ENCODE measurements at regions not wholly inside any gene's neighbourhood (a gene's known extent, or its start where the extent isn't known, plus 50 kb on each side); places are given as distances from the start of the nearest gene placed in this dataset.

DNA sequence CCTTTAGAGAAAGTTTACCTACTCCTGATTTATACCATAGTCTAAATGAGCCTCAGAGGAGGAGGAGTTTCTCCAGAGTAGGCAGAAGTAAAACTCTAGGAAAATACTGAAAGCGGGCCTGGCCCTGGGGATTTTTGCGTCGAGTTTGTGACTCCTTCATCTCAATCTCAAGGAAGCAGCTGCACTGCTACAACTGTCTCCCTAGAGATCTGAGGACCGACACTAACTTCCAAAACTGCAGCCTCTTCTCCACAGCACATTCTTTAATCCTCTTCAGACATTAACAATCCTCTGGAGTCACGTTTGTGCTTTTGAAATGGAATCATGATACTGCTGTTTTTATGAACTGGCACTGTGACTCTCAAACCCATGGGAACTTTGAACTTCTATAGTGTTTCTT is 281.4 kb downstream of the KCNS3 start:
- no peak overlapping the region for H3K4ac ChIP-seq (ENCODE audit: low read depth, low read length)
- H2BK12ac ChIP-seq (ENCODE audit: insufficient read length, low read depth, low read length) = no peak overlapping the region
- H3K23me2 ChIP-seq (ENCODE audit: insufficient read length, low read depth, low read length, poor library complexity, severe bottlenecking) = no peaks in the 10 kb centered on the region
- no peak overlapping the region for H2AK5ac ChIP-seq (ENCODE audit: insufficient read length, low read length)
- no peaks in the 10 kb centered on the region for H3K27me3 ChIP-seq (ENCODE audit: insufficient read depth, low read length)
- H3K36me3 Mint-ChIP-seq (ENCODE audit: insufficient read depth in 1 of 3, low read depth in 3 of 3) = no peaks in the 10 kb centered on the region; a peak in 1 of 7 replicates
- H2BK120ac ChIP-seq (ENCODE audit: low read depth, low read length, poor library complexity, severe bottlenecking) = no peak overlapping the region
- H2BK5ac ChIP-seq (ENCODE audit: insufficient read length, low read length) = no peak overlapping the region
- H3K4me1 Mint-ChIP-seq = no peaks in the 10 kb centered on the region
- H3K9ac ChIP-seq (ENCODE audit: extremely low read depth, insufficient read length, low read length) = no peak overlapping the region
- DNase-seq = no peak
- H3K4me2 ChIP-seq (ENCODE audit: insufficient read depth, insufficient read length, low read length) = no peak overlapping the region
- H2BK20ac ChIP-seq (ENCODE audit: low read depth, low read length, poor library complexity, severe bottlenecking) = no peak overlapping the region
- no peak overlapping the region for H3T11ph ChIP-seq (ENCODE audit: low read length)
- H2BK15ac ChIP-seq (ENCODE audit: low read depth, low read length) = no peak overlapping the region
- no peak for TF ChIP-seq CTCF (conservative IDR thresholded peaks at IDR 0.05)
- no peak overlapping the region for H2AFZ ChIP-seq (ENCODE audit: low read length)
- no peak overlapping the region for H3K56ac ChIP-seq (ENCODE audit: insufficient read length, low read depth, low read length)
- no peak overlapping the region for H3K27ac ChIP-seq (ENCODE audit: insufficient read length, low read depth, low read length)
- no peaks in the 10 kb centered on the region for H3K9me3 Mint-ChIP-seq
- H3K9me3 ChIP-seq (ENCODE audit: control insufficient read depth, low read depth, low read length) = no peaks in the 10 kb centered on the region
- peaks cover 3% of the 10 kb centered on the region; the same call in 1 of the 2 replicates for H3K79me2 ChIP-seq (ENCODE audit: insufficient read depth, low read length)
- H3K4me1 ChIP-seq (ENCODE audit: insufficient read depth, low read length) = no peaks in the 10 kb centered on the region
- no peaks in the 10 kb centered on the region for H4K20me1 ChIP-seq (ENCODE audit: control insufficient read depth, insufficient read depth, insufficient read length)
- H4K8ac ChIP-seq (replicated peaks; ENCODE audit: insufficient read length, low read depth, low read length) = no peak overlapping the region
- H4K5ac ChIP-seq (ENCODE audit: insufficient read length, low read depth, low read length) = no peak overlapping the region
- WGBS (ENCODE audit: extremely low coverage, insufficient read length, low lambda C conversion rate) = no CpG with 5 or more reads among the region's 5 CpGs
- no peak overlapping the region for H3K14ac ChIP-seq (ENCODE audit: insufficient read depth, low read length)
- no peak overlapping the region for H4K91ac ChIP-seq (ENCODE audit: insufficient read length, low read depth, low read length)
- H3K79me1 ChIP-seq (ENCODE audit: insufficient read depth, low read depth, low read length, poor library complexity, severe bottlenecking) = no peaks in the 10 kb centered on the region
- no peak overlapping the region for H3K4me3 Mint-ChIP-seq
- H3K27ac Mint-ChIP-seq = no peak overlapping the region
- H3K27me3 Mint-ChIP-seq (ENCODE audit: low read depth) = peaks cover 3% of the 10 kb centered on the region
- H3K18ac ChIP-seq (ENCODE audit: insufficient read length, low read depth, low read length) = no peak overlapping the region
- H3K23ac ChIP-seq (ENCODE audit: insufficient read length, low read depth, low read length) = no peak overlapping the region
